Right lobe of liver (tissue), 4 donors: ENCODE measurements at regions not wholly inside any gene's neighbourhood (a gene's known extent, or its start where the extent isn't known, plus 50 kb on each side); places are given as distances from the start of the nearest gene placed in this dataset.
A peak's percentile ranks its signal among the peaks of the same experiment; 100 is the strongest.

ENCODE experiments used
- POLR2A ChIP-seq: fragments of 450-650 bp; IDR thresholded peaks from one replicate; pipeline ENCODE4 v1.6.1; 2017; ENCODE audit warnings: antibody characterized with exemption, mild to moderate bottlenecking
- TF ChIP-seq, protein P1 (sequence below), 4 donors: fragments of 200-600 bp in 3 of 4; fragments of 450-650 bp in 1 of 4; IDR thresholded peaks; one replicate each; pipeline versions ENCODE4 v1.5.1 to v1.8.0; 2016 to 2022; ENCODE audit warnings: antibody characterized with exemption in 4 of 4, mild to moderate bottlenecking in 2 of 4
- donor health status: DM: no; HTN: no; CAD: no.
- donor health status: DM: no; HTN: no; CAD: no.
- donor health status: DM: no; HTN: yes; CAD: no.

DNA sequence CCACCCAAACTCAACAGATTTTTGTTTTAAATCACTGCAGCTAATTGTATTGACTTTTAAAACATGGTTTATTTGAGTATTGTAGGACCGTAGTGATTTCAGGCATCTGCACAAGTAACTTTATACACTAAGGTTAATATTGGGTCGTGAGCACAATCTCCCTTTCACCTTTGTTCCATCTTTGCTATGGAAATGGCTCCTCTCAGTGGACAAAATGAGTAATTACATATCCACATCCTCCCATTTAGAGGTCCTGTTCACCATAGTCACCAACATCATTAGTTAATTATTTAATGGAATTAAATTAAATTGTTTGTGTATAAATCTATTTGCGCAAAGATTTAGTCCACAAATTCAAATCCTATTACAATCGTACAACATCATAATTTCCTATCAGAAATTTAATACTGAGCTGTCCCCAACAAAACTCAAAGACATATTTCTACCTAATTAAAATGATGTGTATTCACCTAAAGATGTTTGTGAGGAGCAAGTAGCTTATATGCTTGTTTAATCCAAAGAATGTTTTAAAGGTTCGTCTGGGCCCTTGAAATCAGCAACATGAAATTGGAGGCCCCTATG lies 173.0 kb upstream of the DAPK1 start:
- TF ChIP-seq, protein P1, sequence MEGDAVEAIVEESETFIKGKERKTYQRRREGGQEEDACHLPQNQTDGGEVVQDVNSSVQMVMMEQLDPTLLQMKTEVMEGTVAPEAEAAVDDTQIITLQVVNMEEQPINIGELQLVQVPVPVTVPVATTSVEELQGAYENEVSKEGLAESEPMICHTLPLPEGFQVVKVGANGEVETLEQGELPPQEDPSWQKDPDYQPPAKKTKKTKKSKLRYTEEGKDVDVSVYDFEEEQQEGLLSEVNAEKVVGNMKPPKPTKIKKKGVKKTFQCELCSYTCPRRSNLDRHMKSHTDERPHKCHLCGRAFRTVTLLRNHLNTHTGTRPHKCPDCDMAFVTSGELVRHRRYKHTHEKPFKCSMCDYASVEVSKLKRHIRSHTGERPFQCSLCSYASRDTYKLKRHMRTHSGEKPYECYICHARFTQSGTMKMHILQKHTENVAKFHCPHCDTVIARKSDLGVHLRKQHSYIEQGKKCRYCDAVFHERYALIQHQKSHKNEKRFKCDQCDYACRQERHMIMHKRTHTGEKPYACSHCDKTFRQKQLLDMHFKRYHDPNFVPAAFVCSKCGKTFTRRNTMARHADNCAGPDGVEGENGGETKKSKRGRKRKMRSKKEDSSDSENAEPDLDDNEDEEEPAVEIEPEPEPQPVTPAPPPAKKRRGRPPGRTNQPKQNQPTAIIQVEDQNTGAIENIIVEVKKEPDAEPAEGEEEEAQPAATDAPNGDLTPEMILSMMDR (IDR thresholded peaks at IDR 0.05), result peak; percentile 81 to 92 (median 84)
- TF ChIP-seq POLR2A, result no peak
